AG09319 (cell line): ENCODE measurements at regions not wholly inside any gene's neighbourhood (a gene's known extent, or its start where the extent isn't known, plus 50 kb on each side); places are given as distances from the start of the nearest gene placed in this dataset.

Source experiments
- DNase-seq: peaks from one replicate; pipeline ENCODE4 v3.0.0-alpha.2; 2010; ENCODE audit warnings: low read depth; ENCODE audit errors: extremely low read depth
- CTCF ChIP-seq: IDR thresholded peaks from 2 replicates; pipeline ENCODE4 v1.5.1; 2011; ENCODE audit warnings: low read depth, mild to moderate bottlenecking, inconsistent platforms, low read length, moderate library complexity

- no peak for TF ChIP-seq CTCF
- DNase-seq: no peak
These were observed 102.8 kb upstream of the SLC10A2 start for GRCh38 chr13:103168901-103169508.

GRCh38 chr13:103164251-103164650 lies 98.0 kb upstream of the SLC10A2 start:
- no peak for DNase-seq
- TF ChIP-seq CTCF: no peak

GRCh38 chr13:103161476-103161875 lies 95.3 kb upstream of the SLC10A2 start:
- no peak for TF ChIP-seq CTCF
- DNase-seq: no peak

GRCh38 chr13:103157434-103158145 lies 91.4 kb upstream of the SLC10A2 start:
- DNase-seq: no peak
- no peak for TF ChIP-seq CTCF

GRCh38 chr13:103157016-103157415 lies 90.8 kb upstream of the SLC10A2 start:
- DNase-seq: no peak
- no peak for TF ChIP-seq CTCF

- no peak for TF ChIP-seq CTCF
- no peak for DNase-seq
These were observed 90.3 kb upstream of the SLC10A2 start for GRCh38 chr13:103156346-103156998.

GRCh38 chr13:103153466-103153865 lies 87.2 kb upstream of the SLC10A2 start:
- no peak for DNase-seq
- no peak for TF ChIP-seq CTCF
